ENCODE measurements at regions not wholly inside any gene's neighbourhood (a gene's known extent, or its start where the extent isn't known, plus 50 kb on each side); places are given as distances from the start of the nearest gene placed in this dataset.

DNA sequence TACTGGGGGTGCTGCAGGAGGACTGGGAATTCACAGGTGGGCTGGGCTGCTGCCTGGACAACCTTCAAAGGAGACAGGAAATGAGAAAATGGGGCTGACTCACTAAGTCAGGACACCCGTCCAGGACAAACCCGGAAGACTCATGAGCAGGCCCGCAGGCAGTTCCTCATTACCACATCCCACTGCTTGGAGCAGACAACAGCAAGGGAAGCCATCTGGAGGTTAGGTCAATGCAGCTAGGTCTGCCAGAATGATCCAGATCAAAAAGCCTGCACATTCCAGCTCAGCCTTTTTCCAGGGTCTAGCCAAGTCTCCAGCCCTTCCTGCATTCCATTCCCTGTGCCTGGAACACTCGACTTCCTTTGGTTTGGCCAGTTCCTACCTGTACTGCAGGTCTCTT lies 536.5 kb upstream of the CDH11 start:
- TF ChIP-seq, protein P1, sequence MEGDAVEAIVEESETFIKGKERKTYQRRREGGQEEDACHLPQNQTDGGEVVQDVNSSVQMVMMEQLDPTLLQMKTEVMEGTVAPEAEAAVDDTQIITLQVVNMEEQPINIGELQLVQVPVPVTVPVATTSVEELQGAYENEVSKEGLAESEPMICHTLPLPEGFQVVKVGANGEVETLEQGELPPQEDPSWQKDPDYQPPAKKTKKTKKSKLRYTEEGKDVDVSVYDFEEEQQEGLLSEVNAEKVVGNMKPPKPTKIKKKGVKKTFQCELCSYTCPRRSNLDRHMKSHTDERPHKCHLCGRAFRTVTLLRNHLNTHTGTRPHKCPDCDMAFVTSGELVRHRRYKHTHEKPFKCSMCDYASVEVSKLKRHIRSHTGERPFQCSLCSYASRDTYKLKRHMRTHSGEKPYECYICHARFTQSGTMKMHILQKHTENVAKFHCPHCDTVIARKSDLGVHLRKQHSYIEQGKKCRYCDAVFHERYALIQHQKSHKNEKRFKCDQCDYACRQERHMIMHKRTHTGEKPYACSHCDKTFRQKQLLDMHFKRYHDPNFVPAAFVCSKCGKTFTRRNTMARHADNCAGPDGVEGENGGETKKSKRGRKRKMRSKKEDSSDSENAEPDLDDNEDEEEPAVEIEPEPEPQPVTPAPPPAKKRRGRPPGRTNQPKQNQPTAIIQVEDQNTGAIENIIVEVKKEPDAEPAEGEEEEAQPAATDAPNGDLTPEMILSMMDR (IDR thresholded peaks at IDR 0.05 in 2 of 3, conservative IDR thresholded peaks at IDR 0.05 in 1 of 3; ENCODE audit: borderline replicate concordance in 1 of 3, insufficient read depth in 1 of 3, low read depth in 2 of 3, low read length in 2 of 3), result no peak
- no peak for TF ChIP-seq POLR2AphosphoS5 (IDR thresholded peaks at IDR 0.05; ENCODE audit: low read depth, low read length)
- TF ChIP-seq, protein P2, sequence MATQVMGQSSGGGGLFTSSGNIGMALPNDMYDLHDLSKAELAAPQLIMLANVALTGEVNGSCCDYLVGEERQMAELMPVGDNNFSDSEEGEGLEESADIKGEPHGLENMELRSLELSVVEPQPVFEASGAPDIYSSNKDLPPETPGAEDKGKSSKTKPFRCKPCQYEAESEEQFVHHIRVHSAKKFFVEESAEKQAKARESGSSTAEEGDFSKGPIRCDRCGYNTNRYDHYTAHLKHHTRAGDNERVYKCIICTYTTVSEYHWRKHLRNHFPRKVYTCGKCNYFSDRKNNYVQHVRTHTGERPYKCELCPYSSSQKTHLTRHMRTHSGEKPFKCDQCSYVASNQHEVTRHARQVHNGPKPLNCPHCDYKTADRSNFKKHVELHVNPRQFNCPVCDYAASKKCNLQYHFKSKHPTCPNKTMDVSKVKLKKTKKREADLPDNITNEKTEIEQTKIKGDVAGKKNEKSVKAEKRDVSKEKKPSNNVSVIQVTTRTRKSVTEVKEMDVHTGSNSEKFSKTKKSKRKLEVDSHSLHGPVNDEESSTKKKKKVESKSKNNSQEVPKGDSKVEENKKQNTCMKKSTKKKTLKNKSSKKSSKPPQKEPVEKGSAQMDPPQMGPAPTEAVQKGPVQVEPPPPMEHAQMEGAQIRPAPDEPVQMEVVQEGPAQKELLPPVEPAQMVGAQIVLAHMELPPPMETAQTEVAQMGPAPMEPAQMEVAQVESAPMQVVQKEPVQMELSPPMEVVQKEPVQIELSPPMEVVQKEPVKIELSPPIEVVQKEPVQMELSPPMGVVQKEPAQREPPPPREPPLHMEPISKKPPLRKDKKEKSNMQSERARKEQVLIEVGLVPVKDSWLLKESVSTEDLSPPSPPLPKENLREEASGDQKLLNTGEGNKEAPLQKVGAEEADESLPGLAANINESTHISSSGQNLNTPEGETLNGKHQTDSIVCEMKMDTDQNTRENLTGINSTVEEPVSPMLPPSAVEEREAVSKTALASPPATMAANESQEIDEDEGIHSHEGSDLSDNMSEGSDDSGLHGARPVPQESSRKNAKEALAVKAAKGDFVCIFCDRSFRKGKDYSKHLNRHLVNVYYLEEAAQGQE (IDR thresholded peaks at IDR 0.05; ENCODE audit: low read depth), result no peak
- no peak for TF ChIP-seq EZH2 (IDR thresholded peaks at IDR 0.05)
